ENCODE measurements at regions not wholly inside any gene's neighbourhood (a gene's known extent, or its start where the extent isn't known, plus 50 kb on each side); places are given as distances from the start of the nearest gene placed in this dataset.

GRCh38 chr2:239477591-239477990 lies 76.8 kb upstream of the HDAC4 start:
- H3K4me3 ChIP-seq (ENCODE audit: control insufficient read depth, low read depth, low read length): no peak overlapping the region
- no peak for TF ChIP-seq CTCF (conservative IDR thresholded peaks at IDR 0.05; ENCODE audit: control insufficient read depth, insufficient read depth, low read depth, low read length)
- no peak for DNase-seq (ENCODE audit: low read depth)

GRCh38 chr2:239476757-239477585 lies 76.2 kb upstream of the HDAC4 start:
- no peak for TF ChIP-seq CTCF (conservative IDR thresholded peaks at IDR 0.05; ENCODE audit: control insufficient read depth, insufficient read depth, low read depth, low read length)
- no peak for DNase-seq (ENCODE audit: low read depth)
- no peak overlapping the region for H3K4me3 ChIP-seq (ENCODE audit: control insufficient read depth, low read depth, low read length)

GRCh38 chr2:239476029-239476756 lies 75.4 kb upstream of the HDAC4 start:
- H3K4me3 ChIP-seq (ENCODE audit: control insufficient read depth, low read depth, low read length): no peak overlapping the region
- no peak for DNase-seq (ENCODE audit: low read depth)
- TF ChIP-seq CTCF (conservative IDR thresholded peaks at IDR 0.05; ENCODE audit: control insufficient read depth, insufficient read depth, low read depth, low read length): no peak

- TF ChIP-seq CTCF (conservative IDR thresholded peaks at IDR 0.05; ENCODE audit: control insufficient read depth, insufficient read depth, low read depth, low read length): no peak
- DNase-seq (ENCODE audit: low read depth): no peak
- no peak overlapping the region for H3K4me3 ChIP-seq (ENCODE audit: control insufficient read depth, low read depth, low read length)
These were observed 74.6 kb upstream of the HDAC4 start for GRCh38 chr2:239475161-239476028.

GRCh38 chr2:239473211-239473805 lies 72.5 kb upstream of the HDAC4 start:
- no peak for DNase-seq (ENCODE audit: low read depth)
- no peak for TF ChIP-seq CTCF (conservative IDR thresholded peaks at IDR 0.05; ENCODE audit: control insufficient read depth, insufficient read depth, low read depth, low read length)
- no peak overlapping the region for H3K4me3 ChIP-seq (ENCODE audit: control insufficient read depth, low read depth, low read length)

- DNase-seq (ENCODE audit: low read depth): no peak
- H3K4me3 ChIP-seq (ENCODE audit: control insufficient read depth, low read depth, low read length): no peak overlapping the region
- no peak for TF ChIP-seq CTCF (conservative IDR thresholded peaks at IDR 0.05; ENCODE audit: control insufficient read depth, insufficient read depth, low read depth, low read length)
These were observed 71.5 kb upstream of the HDAC4 start for GRCh38 chr2:239472235-239472775.
